Spinal cord (tissue), 9 donors: ENCODE measurements at regions not wholly inside any gene's neighbourhood (a gene's known extent, or its start where the extent isn't known, plus 50 kb on each side); places are given as distances from the start of the nearest gene placed in this dataset.

Experiments used
- DNase-seq, 6 donors: peaks; one replicate each; pipeline versions ENCODE4 v3.0.0 to v3.0.0-alpha.2; 2013 to 2015; ENCODE audit warnings: low spot score in 6 of 6, low read depth in 4 of 6
- H3K27ac ChIP-seq: one replicate; pipeline ENCODE4 v1.5.1; 2013; ENCODE audit warnings: low read depth, low read length, control low read depth
- H3K27me3 ChIP-seq: one replicate; pipeline ENCODE4 v1.6.1; 2013; ENCODE audit warnings: low read length; ENCODE audit not compliant: control insufficient read depth, insufficient read depth
- H3K36me3 ChIP-seq: one replicate; pipeline ENCODE4 v1.6.1; 2013; ENCODE audit warnings: low read length; ENCODE audit not compliant: control insufficient read depth, insufficient read depth
- H3K4me1 ChIP-seq: one replicate; pipeline ENCODE4 v1.6.1; 2013; ENCODE audit warnings: low read length; ENCODE audit not compliant: control insufficient read depth, insufficient read depth
- H3K4me3 ChIP-seq: one replicate; pipeline ENCODE4 v1.5.1; 2013; ENCODE audit warnings: low read depth, low read length, control low read depth
- H3K9me3 ChIP-seq: one replicate; pipeline ENCODE4 v1.6.1; 2013; ENCODE audit warnings: low read length; ENCODE audit not compliant: control insufficient read depth, insufficient read depth
- WGBS: methylation state at CpG from one replicate; pipeline ENCODE4 v1.1.5; 2013; ENCODE audit warnings: missing lambda C conversion rate; ENCODE audit not compliant: insufficient coverage; 5-methylcytosine and 5-hydroxymethylcytosine counted together
- donor health status: healthy.

- no peaks in the 10 kb centered on the region for H3K36me3 ChIP-seq
- H3K27me3 ChIP-seq = no peaks in the 10 kb centered on the region
- no peak overlapping the region for H3K27ac ChIP-seq
- peaks cover 6% of the 10 kb centered on the region for H3K4me1 ChIP-seq
- 90% methylated on average over 2 of the region's 8 CpGs for WGBS
- no peak overlapping the region for H3K4me3 ChIP-seq
- no peak for DNase-seq
- no peaks in the 10 kb centered on the region for H3K9me3 ChIP-seq
Observed at GRCh38 chr1:8207202-8207601, 110.7 kb upstream of the SLC45A1 start.

GRCh38 chr1:8206391-8206790, 111.5 kb upstream of the SLC45A1 start:
- H3K27me3 ChIP-seq = no peaks in the 10 kb centered on the region
- no peaks in the 10 kb centered on the region for H3K36me3 ChIP-seq
- no peak overlapping the region for H3K4me3 ChIP-seq
- no peak overlapping the region for H3K27ac ChIP-seq
- WGBS = 87% methylated on average over 6 of the region's 7 CpGs
- no peaks in the 10 kb centered on the region for H3K9me3 ChIP-seq
- no peak for DNase-seq
- H3K4me1 ChIP-seq = peaks cover 14% of the 10 kb centered on the region

- 91% methylated on average over 6 of the region's 10 CpGs for WGBS
- Histone ChIP-seq H3K27me3 (no peaks in the 10 kb centered on the region), H3K4me3 (no peak overlapping the region), H3K36me3 (no peaks in the 10 kb centered on the region), H3K27ac (no peak overlapping the region), H3K4me1 (peaks cover 15% of the 10 kb centered on the region), H3K9me3 (no peaks in the 10 kb centered on the region)
- DNase-seq = no peak
Observed at GRCh38 chr1:8205771-8206170, 112.1 kb upstream of the SLC45A1 start.

GRCh38 chr1:8204826-8205225, 113.1 kb upstream of the SLC45A1 start:
- Histone ChIP-seq H3K36me3 (no peaks in the 10 kb centered on the region), H3K27ac (no peak overlapping the region), H3K4me1 (peaks cover 15% of the 10 kb centered on the region), H3K27me3 (no peaks in the 10 kb centered on the region), H3K4me3 (no peak overlapping the region), H3K9me3 (no peaks in the 10 kb centered on the region)
- no CpG with 5 or more reads among the region's 2 CpGs for WGBS
- no peak for DNase-seq

GRCh38 chr1:8203551-8203950, 114.4 kb upstream of the SLC45A1 start:
- H3K36me3 ChIP-seq = no peaks in the 10 kb centered on the region
- H3K4me3 ChIP-seq = no peak overlapping the region
- H3K27me3 ChIP-seq = no peaks in the 10 kb centered on the region
- H3K4me1 ChIP-seq = peaks cover 15% of the 10 kb centered on the region
- no peak for DNase-seq
- H3K27ac ChIP-seq = no peak overlapping the region
- whole genome bisulfite sequencing = 96% methylated on average over 9 of the region's 10 CpGs
- H3K9me3 ChIP-seq = no peaks in the 10 kb centered on the region

GRCh38 chr1:8203056-8203455, 114.9 kb upstream of the SLC45A1 start:
- Histone ChIP-seq H3K9me3 (no peaks in the 10 kb centered on the region), H3K27me3 (no peaks in the 10 kb centered on the region), H3K36me3 (no peaks in the 10 kb centered on the region), H3K4me1 (peaks cover 15% of the 10 kb centered on the region), H3K27ac (peak overlapping the region; percentile 71), H3K4me3 (no peak overlapping the region)
- no peak for DNase-seq
- 85% methylated on average over 9 of the region's 9 CpGs for WGBS

- Histone ChIP-seq H3K27me3 (no peaks in the 10 kb centered on the region), H3K36me3 (no peaks in the 10 kb centered on the region), H3K4me3 (no peak overlapping the region), H3K4me1 (peaks cover 15% of the 10 kb centered on the region), H3K9me3 (no peaks in the 10 kb centered on the region), H3K27ac (peak overlapping the region; percentile 71)
- 71% methylated on average over 4 of the region's 19 CpGs for WGBS
- DNase-seq = peak in 3 of 6 donors; percentile 4 to 76 (median 52)
Observed at GRCh38 chr1:8202182-8202905, 115.6 kb upstream of the SLC45A1 start.

- Histone ChIP-seq H3K36me3 (no peaks in the 10 kb centered on the region), H3K9me3 (no peaks in the 10 kb centered on the region), H3K27me3 (no peaks in the 10 kb centered on the region), H3K4me3 (no peak overlapping the region), H3K4me1 (peaks cover 15% of the 10 kb centered on the region), H3K27ac (no peak overlapping the region)
- no peak for DNase-seq
- 54% methylated on average over 9 of the region's 10 CpGs for WGBS
Observed at GRCh38 chr1:8201331-8201861, 116.5 kb upstream of the SLC45A1 start.

- peaks cover 15% of the 10 kb centered on the region for H3K4me1 ChIP-seq
- no peak overlapping the region for H3K27ac ChIP-seq
- no peaks in the 10 kb centered on the region for H3K27me3 ChIP-seq
- 84% methylated on average over 16 of the region's 18 CpGs for WGBS
- no peak for DNase-seq
- no peaks in the 10 kb centered on the region for H3K36me3 ChIP-seq
- no peak overlapping the region for H3K4me3 ChIP-seq
- H3K9me3 ChIP-seq = no peaks in the 10 kb centered on the region
Observed at GRCh38 chr1:8200317-8201115, 117.4 kb upstream of the SLC45A1 start.
